HepG2 (cell line): ENCODE measurements at regions not wholly inside any gene's neighbourhood (a gene's known extent, or its start where the extent isn't known, plus 50 kb on each side); places are given as distances from the start of the nearest gene placed in this dataset.
"Not testable (repeated sequence)": the region's sequence is repeated elsewhere in the genome, so short reads cannot be mapped to it uniquely, and the experiment has no call there.

Source experiments
- ATAC-seq: fragments of 200-7000 bp; cut with Tn5 transposase; 3 replicates; pipeline ENCODE4 v1.9.1; 2020; ENCODE audit warnings: mild to moderate bottlenecking, moderate library complexity
- BruUV-seq: library from RNA; stranded (reverse); fragments of 400-500 nt; replicated peaks from 2 replicates; lab custom pipeline; 2021; lab: Mats Ljungman, UMichigan
- CTCF ChIA-PET: fragments of 300-600 bp; formaldehyde crosslinking; extraction: SDS; loops from one replicate; lab custom pipeline; 2021; ENCODE audit warnings: low total read pairs, inconsistent platforms, low intra/inter-chr PET ratio; lab: Yijun Ruan, JAX
- POLR2A ChIA-PET: fragments of 350-600 bp; sonication (Branson Sonifier 250); formaldehyde crosslinking; loops from one replicate; lab custom pipeline; 2020; ENCODE audit warnings: antibody characterized with exemption, inconsistent platforms; lab: Yijun Ruan, JAX
- DNase-seq: peaks from one replicate; pipeline ENCODE4 v3.0.0-alpha.2; 2015; ENCODE audit warnings: low spot score
- FAIRE-seq: peaks from 3 replicates; lab custom pipeline; 2011; peaks lifted over from hg19 to GRCh38; lab: Jason Lieb, UNC
- H2AFZ ChIP-seq: one replicate; pipeline ENCODE4 v1.6.1; 2011; ENCODE audit warnings: low read length, inconsistent platforms
- H3K27ac ChIP-seq: fragments of 300-600 bp; 3 replicates; pipeline ENCODE4 v1.8.0; 2011; ENCODE audit warnings: mixed run types, mild to moderate bottlenecking, mixed read lengths, low read length, inconsistent platforms; ENCODE audit not compliant: insufficient read depth; ENCODE audit errors: extremely low read length
- H3K27me3 ChIP-seq, 2 experiments: fragments of 200-600 bp in 1 of 2; 2 replicates in 1 of 2; 3 replicates in 1 of 2; pipeline versions ENCODE4 v1.6.0 to v1.8.0; 2011; ENCODE audit warnings: low read length in 2 of 2, mild to moderate bottlenecking in 2 of 2, moderate library complexity in 2 of 2, inconsistent platforms in 1 of 2; ENCODE audit not compliant: insufficient read depth in 2 of 2, control insufficient read depth in 1 of 2
- H3K36me3 ChIP-seq, 2 experiments: fragments of 200-600 bp in 1 of 2; replicated peaks in 1 of 2; 2 replicates in 1 of 2; 3 replicates in 1 of 2; pipeline versions ENCODE4 v1.5.1 to v1.8.0; 2011; ENCODE audit warnings: low read length in 2 of 2, inconsistent platforms in 1 of 2; ENCODE audit not compliant: insufficient read depth in 2 of 2, control insufficient read depth in 1 of 2
- H3K4me1 ChIP-seq: 2 replicates; pipeline ENCODE4 v1.5.1; 2012; ENCODE audit warnings: low read length, inconsistent platforms; ENCODE audit not compliant: insufficient read depth
- H3K4me2 ChIP-seq: 2 replicates; pipeline ENCODE4 v1.6.0; 2011; ENCODE audit warnings: low read depth, low read length, inconsistent platforms
- H3K4me3 ChIP-seq, 3 experiments: fragments of 200-600 bp in 1 of 3; sonication (generic), shearing (Covaris generic) in 1 of 3; replicated peaks in 1 of 3; 2 replicates each; pipeline ENCODE4 v1.5.1; 2011 to 2016; ENCODE audit warnings: low read length in 3 of 3, inconsistent platforms in 2 of 3, low read depth in 2 of 3, mild to moderate bottlenecking in 2 of 3, control low read depth in 1 of 3, mixed read lengths in 1 of 3; ENCODE audit not compliant: insufficient read depth in 1 of 3
- H3K79me2 ChIP-seq: one replicate; pipeline ENCODE4 v1.6.1; 2011; ENCODE audit warnings: low read length, inconsistent platforms; ENCODE audit not compliant: insufficient read depth
- H3K9ac ChIP-seq: 2 replicates; pipeline ENCODE4 v1.6.0; 2011; ENCODE audit warnings: mild to moderate bottlenecking, low read depth, low read length, inconsistent platforms; ENCODE audit not compliant: insufficient read depth
- H3K9me3 ChIP-seq: 2 replicates; pipeline ENCODE4 v1.5.1; 2012; ENCODE audit warnings: mild to moderate bottlenecking, low read length
- H4K20me1 ChIP-seq: 2 replicates; pipeline ENCODE4 v1.6.0; 2011; ENCODE audit warnings: inconsistent platforms, mild to moderate bottlenecking, low read length, moderate library complexity; ENCODE audit not compliant: insufficient read depth
- CEBPG ChIP-seq: IDR thresholded peaks from 2 replicates; pipeline ENCODE4 v1.6.1; 2016
- EP300 ChIP-seq, 3 experiments: sonication (generic) in 1 of 3; formaldehyde crosslinking in 1 of 3; IDR thresholded peaks; 2 replicates each; pipeline versions ENCODE4 v1.5.1 to v1.6.1; 2011 to 2020; ENCODE audit warnings: low read depth in 2 of 3, low read length in 2 of 3, borderline replicate concordance in 1 of 3, improper control_type of control experiment in 1 of 3, mild to moderate bottlenecking in 1 of 3, missing genetic modification reagents in 1 of 3, moderate library complexity in 1 of 3
- HES4 ChIP-seq: sonication (generic); formaldehyde crosslinking; IDR thresholded peaks from 2 replicates; pipeline ENCODE4 v1.9.0; 2021; ENCODE audit warnings: mild to moderate bottlenecking, missing genetic modification reagents, borderline replicate concordance
- PCBP1 ChIP-seq: fragments of 200-400 bp; formaldehyde crosslinking; IDR thresholded peaks from 2 replicates; pipeline ENCODE4 v1.6.1; 2017; ENCODE audit warnings: mild to moderate bottlenecking, low read depth, low read length, borderline replicate concordance
- SP140L ChIP-seq: sonication (generic); formaldehyde crosslinking; IDR thresholded peaks from 2 replicates; pipeline ENCODE4 v1.4.0; 2020; ENCODE audit warnings: missing genetic modification reagents, borderline replicate concordance
- TBP ChIP-seq: sonication (generic); formaldehyde crosslinking; IDR thresholded peaks from 2 replicates; pipeline ENCODE4 v1.5.0; 2020; ENCODE audit warnings: missing genetic modification reagents
- ZNF180 ChIP-seq: sonication (generic); formaldehyde crosslinking; IDR thresholded peaks from 2 replicates; pipeline ENCODE4 v1.4.0; 2020; ENCODE audit warnings: low read depth, missing genetic modification reagents, borderline replicate concordance
- ZNF367 ChIP-seq: sonication (generic); formaldehyde crosslinking; IDR thresholded peaks from 2 replicates; pipeline ENCODE4 v1.4.0; 2020; ENCODE audit warnings: missing genetic modification reagents, borderline replicate concordance
- ZNF44 ChIP-seq: sonication (generic); formaldehyde crosslinking; IDR thresholded peaks from 2 replicates; pipeline ENCODE4 v1.5.1; 2020; ENCODE audit warnings: mild to moderate bottlenecking, missing genetic modification reagents
- ZNF512 ChIP-seq: sonication (generic); formaldehyde crosslinking; IDR thresholded peaks from 2 replicates; pipeline ENCODE4 v1.4.0; 2020; ENCODE audit warnings: mild to moderate bottlenecking, missing genetic modification reagents
- WGBS: methylation state at CpG from one replicate; pipeline ENCODE4 v1.1.6; 2017; ENCODE audit warnings: low lambda C conversion rate; 5-methylcytosine and 5-hydroxymethylcytosine counted together
- in situ Hi-C: cut with HindIII; loops from 2 replicates; pipeline ENCODE4 v1.10.0; 2017; ENCODE audit warnings: low pct_unique_long_range_greater_than_20kb; ENCODE audit not compliant: extremely low pct_ligation_motif_present
- intact Hi-C: fragments of 100-400 bp; cut with micrococcal nuclease; formaldehyde crosslinking; loops from one replicate; pipeline ENCODE4 v1.10.0; 2022; ENCODE audit not compliant: unreplicated experiment

- Histone ChIP-seq H3K36me3 (no peaks in the 10 kb centered on the region), H3K4me2 (no peak overlapping the region), H4K20me1 (no peaks in the 10 kb centered on the region), H3K27me3 (no peaks in the 10 kb centered on the region), H3K4me3 (no peak overlapping the region), H3K79me2 (no peaks in the 10 kb centered on the region), H3K27ac (no peak overlapping the region), H3K4me1 (no peaks in the 10 kb centered on the region), H3K9me3 (no peaks in the 10 kb centered on the region), H3K9ac (no peak overlapping the region), H2AFZ (no peak overlapping the region)
- intact Hi-C loops: loop anchor here (5.0 kb wide), 1 partner anchor 139 kb away; no protein-coding TSS in a partner anchor
- no peak for TF ChIP-seq ZNF180 (CRISPR knock-in tag)
- no peak for TF ChIP-seq CEBPG (CRISPR knock-in tag)
- no peak for TF ChIP-seq SP140L
- no peak for TF ChIP-seq PCBP1
- TF ChIP-seq EP300 (IDR thresholded peaks at IDR 0.05; ENCODE audit: low read depth in 2 of 2, low read length in 2 of 2): no peak
- TF ChIP-seq EP300 (CRISPR knock-in tag; IDR thresholded peaks at IDR 0.05; ENCODE audit: borderline replicate concordance): no peak
- TF ChIP-seq HES4 (CRISPR knock-in tag): no peak
- no peak for TF ChIP-seq TBP (CRISPR knock-in tag)
- TF ChIP-seq ZNF512 (CRISPR knock-in tag): no peak
- no peak for TF ChIP-seq ZNF367
- TF ChIP-seq ZNF44 (CRISPR knock-in tag): no peak
- POLR2A ChIA-PET: no interaction called here
- no TSS peak for BruUV-seq
- CTCF ChIA-PET: no interaction called here
- in situ Hi-C loops: loop anchor here (25.0 kb wide), 3 partner anchors 561 to 1361 kb away; partner anchors contain the start of gene SPRY1
- FAIRE-seq (no peak), DNase-seq (no peak), ATAC-seq (no peak)
- WGBS: 0% methylated on average over 1 of the region's 1 CpG
Observed at GRCh38 chr4:124123721-124124120, 588.8 kb downstream of the ANKRD50 start.

GRCh38 chr4:124131324-124131723 lies 581.2 kb downstream of the ANKRD50 start:
- DNase-seq, FAIRE-seq, CTCF ChIA-PET, H3K4me2 ChIP-seq, H3K4me3 ChIP-seq, H3K4me1 ChIP-seq, ATAC-seq, H3K79me2 ChIP-seq, H2AFZ ChIP-seq, POLR2A ChIA-PET, BruUV-seq, in situ Hi-C loops, intact Hi-C loops, H3K36me3 ChIP-seq, H4K20me1 ChIP-seq, H3K27ac ChIP-seq, H3K9ac ChIP-seq, H3K27me3 ChIP-seq: not testable (repeated sequence)
- peaks cover 15% of the 10 kb centered on the region for H3K9me3 ChIP-seq
- WGBS: 17% methylated on average over 1 of the region's 6 CpGs
